ENCODE measurements at regions not wholly inside any gene's neighbourhood (a gene's known extent, or its start where the extent isn't known, plus 50 kb on each side); places are given as distances from the start of the nearest gene placed in this dataset.
"Not testable (repeated sequence)": the region's sequence is repeated elsewhere in the genome, so short reads cannot be mapped to it uniquely, and the experiment has no call there.

DNA sequence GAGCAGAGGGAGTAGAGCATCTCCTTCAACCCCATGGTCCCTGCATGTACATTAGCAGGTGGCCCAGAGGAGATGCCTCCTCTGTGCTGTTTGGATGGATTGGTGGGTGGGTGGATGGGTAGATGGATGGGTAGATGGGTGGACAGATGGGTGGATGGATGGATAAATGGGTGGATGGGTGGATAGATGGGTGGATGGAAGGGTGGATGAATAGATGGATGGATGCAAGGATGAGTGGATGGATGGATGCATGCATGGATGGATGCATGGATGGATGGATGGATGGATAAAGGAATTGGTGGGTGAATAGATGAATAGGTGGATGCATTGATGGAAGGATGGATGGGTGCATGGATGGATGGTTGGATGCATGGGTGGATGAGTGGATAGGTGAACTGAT lies 136.5 kb downstream of the NPIPB11 start:
- not testable (repeated sequence) for H3K9ac ChIP-seq (ENCODE audit: low read depth, low read length); H3K36me3 ChIP-seq (ENCODE audit: insufficient read depth, low read length); H3K9me3 ChIP-seq (ENCODE audit: control insufficient read depth, insufficient read depth, low read length); H3K4me1 ChIP-seq (ENCODE audit: insufficient read depth, low read length)

DNA sequence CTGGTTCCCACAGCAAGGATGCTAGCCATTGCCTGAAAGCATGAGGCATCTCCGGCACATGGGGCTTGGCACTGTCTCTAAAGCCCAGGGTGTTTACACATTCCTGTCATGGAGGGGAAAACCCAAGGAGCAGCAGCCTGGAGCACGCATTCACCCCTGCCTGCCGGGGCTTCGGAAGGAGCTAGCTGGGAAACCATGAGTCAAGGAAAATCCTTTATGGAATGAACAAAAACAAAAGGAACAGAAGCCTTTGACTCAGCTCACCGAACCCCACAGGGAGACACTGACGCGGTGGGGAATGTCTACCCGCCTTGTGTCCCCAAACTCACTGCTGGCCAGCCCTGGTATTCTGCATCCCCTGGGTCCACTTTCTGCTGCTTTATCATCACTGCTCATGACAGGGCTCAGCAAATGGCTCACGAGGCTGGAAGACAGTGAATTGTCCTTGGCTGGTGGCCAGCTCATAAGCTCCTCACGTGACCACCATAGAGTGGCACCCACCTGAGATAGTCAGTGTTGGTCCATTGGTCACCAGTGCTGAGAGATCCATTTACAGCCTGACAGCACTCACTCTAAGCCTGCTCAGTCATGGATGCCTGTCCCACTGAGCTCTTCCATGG lies 137.2 kb downstream of the NPIPB11 start:
- H3K4me1 ChIP-seq (ENCODE audit: insufficient read depth, low read length); H3K36me3 ChIP-seq (ENCODE audit: insufficient read depth, low read length); H3K9ac ChIP-seq (ENCODE audit: low read depth, low read length); H3K9me3 ChIP-seq (ENCODE audit: control insufficient read depth, insufficient read depth, low read length): not testable (repeated sequence)

DNA sequence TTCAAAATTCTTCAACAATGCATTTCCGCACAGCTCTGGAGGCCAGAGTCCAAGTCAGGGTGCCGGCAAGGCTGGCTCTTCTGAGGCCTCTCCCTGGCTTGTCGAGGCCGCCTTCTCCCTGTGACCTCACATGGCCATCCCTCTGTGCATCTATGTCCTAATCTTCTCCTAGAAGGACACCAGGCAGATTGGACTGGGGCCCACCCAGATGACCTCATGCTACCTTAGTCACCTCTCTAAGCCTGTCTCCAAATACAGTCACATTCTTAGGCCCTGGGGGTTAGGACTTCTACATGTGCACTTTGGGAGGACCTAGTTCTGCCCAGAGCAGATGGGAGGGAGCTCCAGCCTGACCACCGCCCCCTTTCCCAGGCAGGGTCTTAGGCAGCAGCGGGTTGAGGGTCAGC lies 137.7 kb downstream of the NPIPB11 start:
- H3K4me1 ChIP-seq (ENCODE audit: insufficient read depth, low read length); H3K9me3 ChIP-seq (ENCODE audit: control insufficient read depth, insufficient read depth, low read length); H3K9ac ChIP-seq (ENCODE audit: low read depth, low read length); H3K36me3 ChIP-seq (ENCODE audit: insufficient read depth, low read length): not testable (repeated sequence)

DNA sequence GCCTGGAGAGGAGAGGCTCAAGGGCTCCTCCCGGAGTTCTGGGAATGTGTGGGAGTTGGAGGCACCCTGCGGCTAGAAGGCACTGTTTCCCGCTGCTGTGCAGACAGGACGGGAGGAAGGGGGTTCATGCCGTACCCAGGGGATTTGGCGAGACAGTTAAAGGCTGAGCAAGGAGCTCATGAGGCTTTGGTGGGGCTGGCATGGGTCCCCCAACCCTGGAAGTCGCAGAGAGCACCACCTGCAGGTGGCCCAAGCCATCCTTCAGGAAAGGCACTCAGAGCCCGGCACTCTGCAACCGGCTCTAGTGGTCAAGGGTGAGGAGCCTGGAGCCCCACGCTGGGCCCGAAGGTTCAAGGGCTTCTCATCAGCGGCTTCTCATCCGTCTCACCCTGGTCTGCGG lies 138.2 kb downstream of the NPIPB11 start:
- not testable (repeated sequence) for H3K4me1 ChIP-seq (ENCODE audit: insufficient read depth, low read length); H3K36me3 ChIP-seq (ENCODE audit: insufficient read depth, low read length); H3K9ac ChIP-seq (ENCODE audit: low read depth, low read length); H3K9me3 ChIP-seq (ENCODE audit: control insufficient read depth, insufficient read depth, low read length)

DNA sequence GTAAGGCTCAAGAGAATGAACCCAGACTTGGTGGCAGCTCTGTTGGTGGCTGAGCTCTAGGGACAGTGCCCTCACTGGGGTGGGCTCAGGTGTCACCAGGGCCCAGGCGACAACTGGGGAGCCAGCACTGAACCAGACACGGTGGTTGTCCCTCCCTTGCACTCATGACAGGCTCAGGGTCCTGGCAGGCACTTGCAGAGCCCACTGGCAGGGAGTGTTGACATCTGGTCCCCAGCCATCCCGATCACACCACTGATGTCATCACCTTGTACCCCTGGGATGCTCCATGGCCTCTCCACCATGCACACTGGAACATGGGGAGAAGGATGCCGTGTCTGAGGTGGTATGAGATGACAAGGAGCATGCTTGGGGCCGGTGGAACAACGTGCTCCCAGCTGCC lies 138.6 kb downstream of the NPIPB11 start:
- H3K9ac ChIP-seq (ENCODE audit: low read depth, low read length); H3K36me3 ChIP-seq (ENCODE audit: insufficient read depth, low read length); H3K9me3 ChIP-seq (ENCODE audit: control insufficient read depth, insufficient read depth, low read length); H3K4me1 ChIP-seq (ENCODE audit: insufficient read depth, low read length): not testable (repeated sequence)

DNA sequence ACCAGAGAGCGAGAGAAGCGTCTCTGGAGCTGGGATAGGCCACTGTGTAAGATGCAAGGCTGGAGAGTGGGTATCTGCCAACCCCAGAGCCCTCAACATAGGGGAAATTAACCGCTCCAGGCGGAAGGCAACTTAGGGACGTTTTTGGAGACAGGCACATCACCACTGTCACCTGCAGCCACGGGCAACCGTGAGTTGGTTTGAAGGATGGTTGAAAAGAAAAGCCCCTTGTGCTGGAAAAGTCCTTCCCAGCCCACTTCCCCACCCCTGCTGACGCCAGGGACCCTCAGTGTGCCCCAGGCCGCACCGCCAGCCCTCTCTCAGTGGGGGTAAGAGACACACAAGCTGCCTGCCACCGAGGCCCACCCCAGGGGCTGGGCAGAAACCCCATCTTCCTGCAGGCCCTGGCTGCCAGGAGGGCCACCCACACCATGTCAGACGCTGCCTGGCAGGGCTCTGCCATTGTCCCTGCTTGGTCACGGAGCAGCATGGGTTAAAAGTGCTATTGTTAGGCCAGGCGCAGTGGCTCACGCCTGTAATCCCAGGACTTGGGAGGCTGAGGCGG lies 139.4 kb downstream of the NPIPB11 start:
- H3K4me1 ChIP-seq (ENCODE audit: insufficient read depth, low read length); H3K9me3 ChIP-seq (ENCODE audit: control insufficient read depth, insufficient read depth, low read length); H3K36me3 ChIP-seq (ENCODE audit: insufficient read depth, low read length); H3K9ac ChIP-seq (ENCODE audit: low read depth, low read length): not testable (repeated sequence)

DNA sequence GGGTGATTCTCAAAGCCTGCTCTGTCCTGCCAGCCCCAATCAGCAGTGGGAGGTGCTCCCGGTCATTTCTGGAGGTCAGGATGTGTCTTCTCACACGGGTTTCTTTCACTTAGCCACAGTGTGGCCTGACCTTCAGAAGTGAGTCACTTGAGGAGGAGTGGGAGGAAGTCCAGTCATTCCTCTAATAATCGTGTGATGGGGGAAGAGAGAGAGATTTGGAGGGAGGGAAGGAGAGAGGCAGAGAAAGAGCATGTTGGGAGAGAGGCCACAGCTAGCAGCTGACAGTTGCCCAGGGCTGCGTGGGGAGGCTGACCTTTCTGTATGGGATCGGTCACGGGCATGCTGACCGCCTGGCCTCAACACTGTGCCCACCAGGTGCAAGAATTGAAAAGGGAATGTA lies 139.9 kb downstream of the NPIPB11 start:
- H3K9me3 ChIP-seq (ENCODE audit: control insufficient read depth, insufficient read depth, low read length); H3K4me1 ChIP-seq (ENCODE audit: insufficient read depth, low read length): not testable (repeated sequence)

DNA sequence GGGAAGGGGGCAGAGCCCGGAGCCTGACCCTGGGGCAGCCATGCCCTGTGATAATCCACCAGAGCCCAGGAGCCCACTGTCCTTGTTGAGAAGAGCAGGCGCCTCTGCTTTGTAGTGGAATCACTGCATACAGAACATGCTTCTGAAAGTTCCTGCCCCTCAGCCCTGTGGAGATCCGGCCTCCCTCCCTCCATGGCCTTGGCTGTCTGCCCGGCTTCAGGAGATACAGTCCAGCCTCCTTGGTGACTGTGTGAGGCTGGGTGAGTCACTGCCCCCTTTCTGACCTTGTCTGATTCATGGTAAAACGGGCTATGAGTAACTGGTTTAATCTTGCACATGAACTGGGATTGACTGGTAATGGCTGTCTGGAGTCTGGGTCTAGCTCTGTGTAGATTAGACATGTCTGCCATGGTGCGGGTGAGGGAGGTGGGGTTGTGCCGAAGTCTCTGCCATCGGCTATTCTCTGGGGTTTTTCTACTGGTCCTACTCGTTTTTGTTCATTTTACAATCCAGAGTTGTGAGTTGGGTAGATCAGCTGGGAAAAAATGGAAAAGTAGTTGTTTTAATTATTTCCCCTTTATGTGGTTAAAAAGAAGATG lies 141.2 kb downstream of the NPIPB11 start:
- not testable (repeated sequence) for H3K9ac ChIP-seq (ENCODE audit: low read depth, low read length); H3K4me1 ChIP-seq (ENCODE audit: insufficient read depth, low read length); H3K9me3 ChIP-seq (ENCODE audit: control insufficient read depth, insufficient read depth, low read length); H3K36me3 ChIP-seq (ENCODE audit: insufficient read depth, low read length)

More for the DNA sequence above, 139.9 kb downstream of the NPIPB11 start:
- not testable (repeated sequence) for H3K36me3 ChIP-seq (ENCODE audit: insufficient read depth, low read length); H3K9ac ChIP-seq (ENCODE audit: low read depth, low read length)

DNA sequence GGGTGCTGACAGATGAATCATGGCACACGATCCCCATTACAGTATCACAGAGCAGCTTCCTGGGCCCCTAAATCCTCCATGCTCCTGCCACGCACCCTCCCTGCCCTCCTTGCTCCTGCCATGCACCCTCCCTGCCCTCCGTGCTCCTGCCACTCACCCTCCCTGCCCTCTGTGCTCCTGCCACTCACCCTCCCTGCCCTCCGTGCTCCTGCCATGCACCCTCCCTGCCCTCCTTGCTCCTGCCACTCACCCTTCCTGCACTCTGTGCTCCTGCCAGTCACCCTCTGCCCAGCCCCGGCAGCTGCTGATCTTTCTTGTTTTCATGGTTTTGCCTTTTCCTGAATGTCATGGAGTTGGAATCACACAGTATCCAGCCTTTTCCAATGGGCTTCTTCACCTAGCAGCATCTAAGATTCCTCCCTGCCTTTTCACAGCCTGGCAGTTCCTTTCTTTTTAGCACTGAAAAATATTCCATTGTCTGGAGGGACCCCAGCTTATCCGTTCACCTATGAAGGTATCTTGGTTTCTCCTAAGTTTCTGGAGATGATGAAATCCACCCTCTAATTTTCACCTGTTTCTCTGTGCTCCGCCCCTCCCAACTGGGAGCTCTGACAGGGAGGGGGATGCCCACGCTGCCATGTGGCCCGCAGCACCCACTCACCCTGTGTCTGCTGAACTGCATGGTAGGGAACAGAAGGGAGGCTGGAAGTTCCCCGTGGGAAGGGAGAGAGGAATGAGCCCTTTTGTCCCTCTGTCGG lies 142.3 kb downstream of the NPIPB11 start:
- not testable (repeated sequence) for H3K9ac ChIP-seq (ENCODE audit: low read depth, low read length); H3K4me1 ChIP-seq (ENCODE audit: insufficient read depth, low read length)

DNA sequence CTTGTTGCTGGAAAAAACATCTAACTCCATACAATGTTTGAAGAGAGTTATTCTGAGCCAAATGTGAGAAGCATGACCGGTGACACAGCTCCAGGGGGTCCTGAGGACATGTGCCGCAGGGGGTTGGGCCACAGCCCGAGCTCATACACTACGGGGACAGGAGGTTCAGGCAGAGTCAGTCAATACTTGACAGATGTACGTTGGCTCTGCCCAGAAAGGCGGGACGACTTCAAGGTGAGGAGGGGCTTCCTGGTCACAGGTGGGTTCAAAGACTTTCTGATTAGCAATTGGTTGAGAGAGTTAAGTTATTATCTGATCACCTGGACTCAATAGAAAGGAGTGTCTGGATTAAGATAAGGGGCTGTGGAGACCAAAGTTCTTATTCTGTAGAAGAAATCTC lies 143.8 kb downstream of the NPIPB11 start:
- not testable (repeated sequence) for H3K4me1 ChIP-seq (ENCODE audit: insufficient read depth, low read length); H3K36me3 ChIP-seq (ENCODE audit: insufficient read depth, low read length); H3K9me3 ChIP-seq (ENCODE audit: control insufficient read depth, insufficient read depth, low read length); H3K9ac ChIP-seq (ENCODE audit: low read depth, low read length)

More for the DNA sequence above, 142.3 kb downstream of the NPIPB11 start:
- not testable (repeated sequence) for H3K36me3 ChIP-seq (ENCODE audit: insufficient read depth, low read length); H3K9me3 ChIP-seq (ENCODE audit: control insufficient read depth, insufficient read depth, low read length)

DNA sequence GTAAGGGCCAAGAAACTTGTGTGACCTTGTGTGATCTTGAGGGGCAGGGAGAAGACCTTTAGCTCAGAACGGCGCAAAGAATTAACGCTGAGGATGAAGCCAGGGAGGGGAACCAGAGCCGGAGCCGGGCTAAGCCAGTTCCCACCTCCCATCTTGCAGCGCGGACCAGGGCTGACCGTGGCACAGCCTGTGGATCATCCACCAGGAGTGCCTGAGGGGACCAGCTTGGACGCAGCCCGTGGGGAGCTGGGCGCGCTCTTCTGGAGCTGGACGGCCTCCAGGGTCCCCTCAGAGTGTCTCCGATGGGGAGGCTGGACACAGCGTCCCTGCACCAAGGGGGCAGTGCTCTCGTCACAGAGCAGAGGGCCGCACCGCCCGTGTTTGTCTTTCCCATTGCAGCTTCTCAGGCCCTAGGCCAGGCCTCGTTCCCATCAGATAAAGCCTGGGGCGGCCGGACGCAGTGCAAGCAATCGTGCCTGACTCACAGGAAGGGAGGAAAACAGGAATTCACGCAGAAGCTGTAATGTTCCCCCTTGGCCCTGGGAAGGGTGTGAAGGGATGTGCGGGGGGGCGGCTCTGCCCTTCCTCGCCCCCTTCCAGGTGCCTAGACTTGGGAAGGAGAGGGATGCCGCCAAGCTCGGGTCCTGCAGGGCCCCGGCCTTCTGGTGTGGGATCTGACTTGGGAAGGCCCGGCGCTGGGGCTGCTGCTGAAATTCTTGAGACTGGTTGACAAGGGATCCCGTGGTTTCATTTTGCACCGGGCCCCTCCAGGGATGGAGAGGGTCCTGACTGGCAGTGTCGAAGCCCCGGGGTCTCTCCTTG lies 144.9 kb downstream of the NPIPB11 start:
- H3K9me3 ChIP-seq (ENCODE audit: control insufficient read depth, insufficient read depth, low read length); H3K36me3 ChIP-seq (ENCODE audit: insufficient read depth, low read length); H3K4me1 ChIP-seq (ENCODE audit: insufficient read depth, low read length); H3K9ac ChIP-seq (ENCODE audit: low read depth, low read length): not testable (repeated sequence)

DNA sequence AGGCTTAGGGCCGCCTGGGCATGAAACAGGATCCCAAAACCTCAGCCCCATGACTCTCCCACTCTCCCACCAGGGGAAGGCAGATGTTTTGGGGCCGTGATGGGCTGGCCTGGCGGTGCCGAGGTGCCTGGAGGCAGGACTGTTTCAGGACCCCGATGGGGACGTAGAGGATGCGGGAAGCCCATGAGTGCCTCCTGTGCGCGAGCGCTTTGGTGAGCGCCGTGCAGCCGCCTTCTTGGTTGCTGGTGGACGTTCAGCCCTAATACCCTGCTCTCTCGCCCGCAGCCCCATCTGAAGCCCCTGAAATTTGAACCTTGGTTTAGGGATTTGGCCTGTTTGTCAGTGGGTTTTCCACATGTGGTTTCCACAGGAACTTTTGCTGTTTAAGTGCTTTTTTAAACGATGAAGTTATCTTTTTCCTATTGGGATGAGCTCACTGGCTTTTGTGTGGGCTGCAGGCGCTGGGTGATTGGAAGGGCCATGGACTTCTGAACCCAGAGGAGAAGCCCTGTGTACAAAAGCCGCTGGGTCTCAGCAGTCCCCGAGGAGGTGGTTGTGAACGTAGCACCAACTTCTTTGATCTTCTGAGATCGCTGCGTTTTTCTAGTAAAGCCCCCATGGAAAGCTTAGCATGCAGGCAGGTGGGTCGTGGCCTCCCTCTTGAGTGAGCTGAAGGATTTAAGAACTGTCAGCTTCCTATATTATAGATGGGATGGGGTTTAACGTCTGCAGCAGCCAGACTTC lies 145.7 kb downstream of the NPIPB11 start:
- H3K36me3 ChIP-seq (ENCODE audit: insufficient read depth, low read length); H3K9ac ChIP-seq (ENCODE audit: low read depth, low read length); H3K4me1 ChIP-seq (ENCODE audit: insufficient read depth, low read length); H3K9me3 ChIP-seq (ENCODE audit: control insufficient read depth, insufficient read depth, low read length): not testable (repeated sequence)

DNA sequence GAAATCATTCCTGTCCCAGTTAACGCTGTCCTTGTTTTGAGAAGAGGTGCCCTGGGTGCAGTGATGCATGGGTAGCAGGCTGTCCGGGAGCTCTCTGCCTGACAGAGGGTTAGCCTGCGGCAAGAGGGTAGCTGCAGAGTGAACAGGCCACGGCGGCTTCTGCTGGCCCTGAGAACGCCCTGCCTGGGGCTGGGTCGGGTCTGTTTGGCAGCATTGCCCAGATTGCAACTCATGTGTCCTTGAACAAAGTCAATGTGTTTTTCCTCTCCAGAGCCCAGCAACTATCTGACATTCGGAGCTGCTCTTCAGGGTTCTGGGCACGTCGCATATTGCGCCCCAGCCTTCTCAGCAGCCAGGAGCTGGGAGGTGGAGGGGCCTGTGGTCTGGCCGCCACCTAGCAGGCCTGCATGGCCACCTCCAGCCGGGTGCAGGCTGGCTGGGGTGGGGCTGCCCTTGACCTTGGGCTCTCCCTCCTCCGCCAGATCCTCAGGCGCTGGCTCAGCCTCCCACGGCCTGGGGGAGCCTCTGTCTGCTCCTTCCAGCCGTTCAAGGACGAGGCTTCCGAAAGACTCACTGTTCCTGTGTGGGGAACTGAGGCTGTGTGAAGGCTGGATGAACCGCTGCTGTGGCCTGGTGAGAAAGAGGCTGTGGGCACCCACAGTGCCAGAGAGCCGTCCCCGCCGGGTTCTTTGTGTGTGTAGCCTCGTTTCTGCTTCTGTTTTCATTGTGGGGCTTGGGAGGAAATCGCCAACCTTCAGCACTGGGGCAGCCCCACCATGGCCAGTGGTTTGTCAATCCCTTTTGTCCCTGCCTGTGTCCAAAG lies 146.7 kb downstream of the NPIPB11 start:
- not testable (repeated sequence) for H3K36me3 ChIP-seq (ENCODE audit: insufficient read depth, low read length); H3K9ac ChIP-seq (ENCODE audit: low read depth, low read length); H3K9me3 ChIP-seq (ENCODE audit: control insufficient read depth, insufficient read depth, low read length); H3K4me1 ChIP-seq (ENCODE audit: insufficient read depth, low read length)
